ENCODE measurements at regions not wholly inside any gene's neighbourhood (a gene's known extent, or its start where the extent isn't known, plus 50 kb on each side); places are given as distances from the start of the nearest gene placed in this dataset.

- no peak overlapping the region for H3K27ac ChIP-seq (ENCODE audit: insufficient read length, low read depth, low read length)
- H2BK12ac ChIP-seq (ENCODE audit: insufficient read length, low read depth, low read length), result no peak overlapping the region
- H4K5ac ChIP-seq (ENCODE audit: insufficient read length, low read depth, low read length), result no peak overlapping the region
- no peaks in the 10 kb centered on the region for H3K4me1 ChIP-seq (ENCODE audit: insufficient read depth, low read length)
- TF ChIP-seq CTCF (conservative IDR thresholded peaks at IDR 0.05), result no peak
- H4K20me1 ChIP-seq (ENCODE audit: control insufficient read depth, insufficient read depth, insufficient read length), result no peaks in the 10 kb centered on the region
- no peaks in the 10 kb centered on the region for H3K9me3 Mint-ChIP-seq
- DNase-seq, result no peak
- H3K79me1 ChIP-seq (ENCODE audit: insufficient read depth, low read depth, low read length, poor library complexity, severe bottlenecking), result no peaks in the 10 kb centered on the region
- H3K18ac ChIP-seq (ENCODE audit: insufficient read length, low read depth, low read length), result no peak overlapping the region
- no peak overlapping the region for H3K56ac ChIP-seq (ENCODE audit: insufficient read length, low read depth, low read length)
- no peak overlapping the region for H4K91ac ChIP-seq (ENCODE audit: insufficient read length, low read depth, low read length)
- H2AFZ ChIP-seq (ENCODE audit: low read length), result no peak overlapping the region
- H3K27ac Mint-ChIP-seq, result no peak overlapping the region
- H3K23me2 ChIP-seq (ENCODE audit: insufficient read length, low read depth, low read length, poor library complexity, severe bottlenecking), result no peaks in the 10 kb centered on the region
- H3K9me3 ChIP-seq (ENCODE audit: control insufficient read depth, low read depth, low read length), result no peaks in the 10 kb centered on the region
- H3K23ac ChIP-seq (ENCODE audit: insufficient read length, low read depth, low read length), result no peak overlapping the region
- no CpG with 5 or more reads among the region's 4 CpGs for WGBS (ENCODE audit: extremely low coverage, insufficient read length, low lambda C conversion rate)
- H3K4me1 Mint-ChIP-seq, result peaks cover 8 to 11% of the 10 kb centered on the region in 2 experiments
- no peak overlapping the region for H3T11ph ChIP-seq (ENCODE audit: low read length)
- no peak overlapping the region for H3K4ac ChIP-seq (ENCODE audit: low read depth, low read length)
- H3K27me3 Mint-ChIP-seq (ENCODE audit: low read depth), result peaks cover 14% of the 10 kb centered on the region
- no peak overlapping the region for H3K14ac ChIP-seq (ENCODE audit: insufficient read depth, low read length)
- H2BK20ac ChIP-seq (ENCODE audit: low read depth, low read length, poor library complexity, severe bottlenecking), result no peak overlapping the region
- H2BK120ac ChIP-seq (ENCODE audit: low read depth, low read length, poor library complexity, severe bottlenecking), result no peak overlapping the region
- no peak overlapping the region for H3K4me3 Mint-ChIP-seq
- H3K9ac ChIP-seq (ENCODE audit: extremely low read depth, insufficient read length, low read length), result no peak overlapping the region
- no peaks in the 10 kb centered on the region for H3K79me2 ChIP-seq (ENCODE audit: insufficient read depth, low read length)
- H2AK5ac ChIP-seq (ENCODE audit: insufficient read length, low read length), result no peak overlapping the region
- no peak overlapping the region for H2BK5ac ChIP-seq (ENCODE audit: insufficient read length, low read length)
- H2BK15ac ChIP-seq (ENCODE audit: low read depth, low read length), result no peak overlapping the region
- H3K36me3 Mint-ChIP-seq (ENCODE audit: insufficient read depth in 1 of 3, low read depth in 3 of 3), result no peaks in the 10 kb centered on the region
- no peak overlapping the region for H3K4me2 ChIP-seq (ENCODE audit: insufficient read depth, insufficient read length, low read length)
- H4K8ac ChIP-seq (replicated peaks; ENCODE audit: insufficient read length, low read depth, low read length), result no peak overlapping the region
- H3K27me3 ChIP-seq (ENCODE audit: insufficient read depth, low read length), result 0 out of 2 replicates have a peak, but pooled peaks cover 2% of the 10 kb centered on the region
Observed at GRCh38 chr5:135250671-135251070, 148.4 kb downstream of the MACROH2A1 start.
